ENCODE measurements at regions not wholly inside any gene's neighbourhood (a gene's known extent, or its start where the extent isn't known, plus 50 kb on each side); places are given as distances from the start of the nearest gene placed in this dataset.

DNA sequence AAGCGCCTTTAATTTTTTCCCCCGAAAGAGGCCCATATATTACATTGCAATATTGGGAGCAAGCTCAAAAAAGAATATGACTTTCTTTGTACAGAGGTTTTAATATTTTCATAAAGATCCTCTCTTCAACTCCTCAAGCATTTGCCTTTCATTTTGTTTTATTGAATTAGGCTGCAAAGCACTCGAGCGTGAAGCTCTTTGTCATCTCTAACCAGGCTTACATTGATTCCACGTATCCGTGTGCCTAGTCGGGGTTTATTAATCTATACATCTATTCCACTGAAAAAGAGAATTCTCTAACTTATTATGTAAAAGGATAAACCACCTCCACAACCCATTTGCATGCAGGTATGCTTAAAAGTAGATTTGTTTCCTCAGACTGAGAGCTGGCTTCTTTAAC is 234.8 kb upstream of the TMPO start:
- TF ChIP-seq, protein P1, sequence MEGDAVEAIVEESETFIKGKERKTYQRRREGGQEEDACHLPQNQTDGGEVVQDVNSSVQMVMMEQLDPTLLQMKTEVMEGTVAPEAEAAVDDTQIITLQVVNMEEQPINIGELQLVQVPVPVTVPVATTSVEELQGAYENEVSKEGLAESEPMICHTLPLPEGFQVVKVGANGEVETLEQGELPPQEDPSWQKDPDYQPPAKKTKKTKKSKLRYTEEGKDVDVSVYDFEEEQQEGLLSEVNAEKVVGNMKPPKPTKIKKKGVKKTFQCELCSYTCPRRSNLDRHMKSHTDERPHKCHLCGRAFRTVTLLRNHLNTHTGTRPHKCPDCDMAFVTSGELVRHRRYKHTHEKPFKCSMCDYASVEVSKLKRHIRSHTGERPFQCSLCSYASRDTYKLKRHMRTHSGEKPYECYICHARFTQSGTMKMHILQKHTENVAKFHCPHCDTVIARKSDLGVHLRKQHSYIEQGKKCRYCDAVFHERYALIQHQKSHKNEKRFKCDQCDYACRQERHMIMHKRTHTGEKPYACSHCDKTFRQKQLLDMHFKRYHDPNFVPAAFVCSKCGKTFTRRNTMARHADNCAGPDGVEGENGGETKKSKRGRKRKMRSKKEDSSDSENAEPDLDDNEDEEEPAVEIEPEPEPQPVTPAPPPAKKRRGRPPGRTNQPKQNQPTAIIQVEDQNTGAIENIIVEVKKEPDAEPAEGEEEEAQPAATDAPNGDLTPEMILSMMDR (IDR thresholded peaks at IDR 0.05; ENCODE audit: low read depth, low read length), result no peak
- TF ChIP-seq EZH2phosphoT487 (IDR thresholded peaks at IDR 0.05; ENCODE audit: low read depth), result no peak

Data from OCI-LY3 (cell line).